ENCODE measurements at regions not wholly inside any gene's neighbourhood (a gene's known extent, or its start where the extent isn't known, plus 50 kb on each side); places are given as distances from the start of the nearest gene placed in this dataset.

DNA sequence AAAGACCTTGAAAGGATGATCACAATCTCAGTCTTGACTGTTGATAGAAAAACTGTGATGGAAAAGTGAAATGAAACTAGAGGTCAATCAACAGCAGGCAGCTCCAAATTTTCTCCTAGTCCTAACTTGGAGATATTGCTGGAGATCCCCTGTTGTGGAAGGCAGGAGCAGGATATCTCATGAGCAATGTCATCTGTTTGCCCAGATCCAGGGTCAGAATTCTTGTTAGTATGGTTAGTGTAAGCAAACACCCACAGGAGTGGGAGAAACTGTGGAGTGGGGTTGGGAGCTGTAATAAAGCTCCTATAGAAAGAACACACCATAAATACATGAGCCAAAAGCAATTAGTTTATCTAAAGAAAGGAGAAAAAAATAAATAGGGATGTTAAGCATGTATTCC is 169.0 kb downstream of the AKR1D1 start:
- no peak overlapping the region for H2BK20ac ChIP-seq (ENCODE audit: low read depth, low read length)
- no peak overlapping the region for H2BK15ac ChIP-seq (ENCODE audit: low read depth, low read length)
- H3K56ac ChIP-seq (ENCODE audit: extremely low read depth, insufficient read depth, low read length), result no peak overlapping the region
- in situ Hi-C loops (cut with MboI; ENCODE audit: low sequenced_read_pairs) (no loop called here), intact Hi-C loops (cut with micrococcal nuclease) (no loop called here), dilution Hi-C loops (cut with HindIII; ENCODE audit: low sequenced_read_pairs, unreplicated experiment) (no loop called here)
- no peaks in the 10 kb centered on the region for H3K79me1 ChIP-seq (ENCODE audit: low read depth in 1 of 2, low read length in 2 of 2)
- BruUV-seq (replicated peaks), result no TSS peak
- no peaks in the 10 kb centered on the region for H3K36me3 ChIP-seq (ENCODE audit: control insufficient read depth, insufficient read depth, low read length)
- H3K4ac ChIP-seq (ENCODE audit: low read depth, low read length), result no peak overlapping the region
- peaks cover 6% of the 10 kb centered on the region; the same call in 1 of the 2 replicates for H3K9me3 ChIP-seq (ENCODE audit: control insufficient read depth, insufficient read depth, low read length)
- no peak overlapping the region for H4K5ac ChIP-seq (ENCODE audit: low read depth, low read length)
- H2AK9ac ChIP-seq (replicated peaks; ENCODE audit: low read depth, low read length, poor library complexity), result no peak overlapping the region
- no peak for TF ChIP-seq FOS (IDR thresholded peaks at IDR 0.05; ENCODE audit: low read depth, low read length)
- TF ChIP-seq, protein P1, sequence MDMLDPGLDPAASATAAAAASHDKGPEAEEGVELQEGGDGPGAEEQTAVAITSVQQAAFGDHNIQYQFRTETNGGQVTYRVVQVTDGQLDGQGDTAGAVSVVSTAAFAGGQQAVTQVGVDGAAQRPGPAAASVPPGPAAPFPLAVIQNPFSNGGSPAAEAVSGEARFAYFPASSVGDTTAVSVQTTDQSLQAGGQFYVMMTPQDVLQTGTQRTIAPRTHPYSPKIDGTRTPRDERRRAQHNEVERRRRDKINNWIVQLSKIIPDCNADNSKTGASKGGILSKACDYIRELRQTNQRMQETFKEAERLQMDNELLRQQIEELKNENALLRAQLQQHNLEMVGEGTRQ (IDR thresholded peaks at IDR 0.05; ENCODE audit: low read depth, low read length), result no peak
- no peak for TF ChIP-seq NFE2L2 (IDR thresholded peaks at IDR 0.05; ENCODE audit: low read depth, low read length)
- TF ChIP-seq, protein P2, sequence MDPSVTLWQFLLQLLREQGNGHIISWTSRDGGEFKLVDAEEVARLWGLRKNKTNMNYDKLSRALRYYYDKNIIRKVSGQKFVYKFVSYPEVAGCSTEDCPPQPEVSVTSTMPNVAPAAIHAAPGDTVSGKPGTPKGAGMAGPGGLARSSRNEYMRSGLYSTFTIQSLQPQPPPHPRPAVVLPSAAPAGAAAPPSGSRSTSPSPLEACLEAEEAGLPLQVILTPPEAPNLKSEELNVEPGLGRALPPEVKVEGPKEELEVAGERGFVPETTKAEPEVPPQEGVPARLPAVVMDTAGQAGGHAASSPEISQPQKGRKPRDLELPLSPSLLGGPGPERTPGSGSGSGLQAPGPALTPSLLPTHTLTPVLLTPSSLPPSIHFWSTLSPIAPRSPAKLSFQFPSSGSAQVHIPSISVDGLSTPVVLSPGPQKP (IDR thresholded peaks at IDR 0.05; ENCODE audit: borderline replicate concordance, low read depth, low read length), result no peak
- TF ChIP-seq BHLHE40 (IDR thresholded peaks at IDR 0.05; ENCODE audit: low read depth, low read length), result no peak
- no peak for TF ChIP-seq CEBPB (IDR thresholded peaks at IDR 0.05; ENCODE audit: low read depth, low read length)
- TF ChIP-seq MXI1 (IDR thresholded peaks at IDR 0.05; ENCODE audit: borderline replicate concordance, low read depth, low read length), result no peak
- TF ChIP-seq RFX5 (IDR thresholded peaks at IDR 0.05; ENCODE audit: low read depth, low read length), result no peak
- TF ChIP-seq SMC3 (IDR thresholded peaks at IDR 0.05; ENCODE audit: low read depth, low read length), result no peak
- no peak for TF ChIP-seq RAD21 (IDR thresholded peaks at IDR 0.05; ENCODE audit: low read length)
- TF ChIP-seq CHD1 (IDR thresholded peaks at IDR 0.05; ENCODE audit: low read depth, low read length), result no peak
- TF ChIP-seq MAZ (IDR thresholded peaks at IDR 0.05; ENCODE audit: borderline replicate concordance, low read depth, low read length), result no peak
- no peak for TF ChIP-seq POLR2A (IDR thresholded peaks at IDR 0.05; ENCODE audit: low read depth, low read length)
- TF ChIP-seq MAFK (IDR thresholded peaks at IDR 0.05; ENCODE audit: low read depth, low read length), result no peak
- no peak overlapping the region for H4K8ac ChIP-seq (ENCODE audit: low read depth in 2 of 2, low read length in 2 of 2)
- H3K4me1 ChIP-seq (ENCODE audit: control insufficient read depth, insufficient read depth, low read length), result no peaks in the 10 kb centered on the region
- H2BK120ac ChIP-seq (ENCODE audit: low read depth, low read length), result no peak overlapping the region
- no peak overlapping the region for H3K23ac ChIP-seq (ENCODE audit: low read depth, low read length)
- H4K91ac ChIP-seq (ENCODE audit: insufficient read depth, low read depth, low read length), result no peak overlapping the region
- no peak overlapping the region for H3K4me2 ChIP-seq (ENCODE audit: low read depth, low read length)
- H2AK5ac ChIP-seq (ENCODE audit: low read depth, low read length), result no peak overlapping the region
- no peak overlapping the region for H3K4me3 ChIP-seq (ENCODE audit: insufficient read depth, low read depth, low read length)
- ATAC-seq (ENCODE audit: low read depth), result no peak
- no peaks in the 10 kb centered on the region for H3K9me1 ChIP-seq (ENCODE audit: insufficient read depth, low read length)
- H3K27me3 ChIP-seq (ENCODE audit: control insufficient read depth, insufficient read depth, low read length), result no peaks in the 10 kb centered on the region
- no peak overlapping the region for H2BK5ac ChIP-seq (ENCODE audit: low read depth, low read length, poor library complexity, severe bottlenecking)
- H4K20me1 ChIP-seq (ENCODE audit: insufficient read depth, low read length), result no peaks in the 10 kb centered on the region
- DNase-seq, result no peak
- H2AFZ ChIP-seq (replicated peaks; ENCODE audit: low read length, poor library complexity), result no peak overlapping the region
- no peak overlapping the region for H3K18ac ChIP-seq (ENCODE audit: low read depth, low read length)
- H3K14ac ChIP-seq (replicated peaks; ENCODE audit: low read depth, low read length), result no peak overlapping the region
- H3K9ac ChIP-seq (ENCODE audit: low read depth, low read length), result no peak overlapping the region
- no peak overlapping the region for H3K27ac ChIP-seq (ENCODE audit: insufficient read depth, low read length)
- ChIA-PET CTCF (no interaction called here), POLR2A (ENCODE audit: unreplicated experiment) (no interaction called here)

Measured in IMR-90 (cell line).